GM23338 (cell line): ENCODE measurements at regions not wholly inside any gene's neighbourhood (a gene's known extent, or its start where the extent isn't known, plus 50 kb on each side); places are given as distances from the start of the nearest gene placed in this dataset.

Experiments used
- ATAC-seq: fragments of 200-7000 bp; cut with Tn5 transposase; 3 replicates; pipeline ENCODE4 v1.9.1; 2020
- DNase-seq: peaks from one replicate; pipeline ENCODE4 v3.0.0-alpha.2; 2015; ENCODE audit warnings: low spot score
- H2AFZ ChIP-seq: fragments of 200-600 bp; sonication (generic); 2 replicates; pipeline ENCODE4 v1.8.0; 2016; ENCODE audit warnings: antibody characterized with exemption, mild to moderate bottlenecking, moderate library complexity
- H3F3A ChIP-seq: fragments of 200-600 bp; sonication (generic); replicated peaks from 2 replicates; pipeline ENCODE4 v1.8.0; 2017; ENCODE audit warnings: antibody characterized with exemption, mixed run types, low read depth
- H3K27ac ChIP-seq: fragments of 200-600 bp; sonication (generic); 2 replicates; pipeline ENCODE4 v1.6.1; 2016; ENCODE audit warnings: low read depth
- H3K27me3 ChIP-seq: fragments of 200-600 bp; sonication (generic); 2 replicates; pipeline ENCODE4 v1.8.0; 2016; ENCODE audit warnings: mild to moderate bottlenecking, mixed run types, moderate library complexity; ENCODE audit not compliant: insufficient read depth
- H3K36me3 ChIP-seq: fragments of 200-600 bp; sonication (generic); 2 replicates; pipeline ENCODE4 v1.8.0; 2016; ENCODE audit warnings: mild to moderate bottlenecking; ENCODE audit not compliant: insufficient read depth
- H3K4me1 ChIP-seq: fragments of 200-600 bp; sonication (generic); 2 replicates; pipeline ENCODE4 v1.8.0; 2016; ENCODE audit warnings: mild to moderate bottlenecking, moderate library complexity; ENCODE audit not compliant: insufficient read depth
- H3K4me2 ChIP-seq: fragments of 200-600 bp; sonication (generic); 2 replicates; pipeline ENCODE4 v1.7.1; 2017; ENCODE audit warnings: mixed run types
- H3K4me3 ChIP-seq: fragments of 200-600 bp; sonication (generic); 2 replicates; pipeline ENCODE4 v1.6.1; 2016; ENCODE audit warnings: mixed run types
- H3K79me2 ChIP-seq: fragments of 200-600 bp; sonication (generic); replicated peaks from 2 replicates; pipeline ENCODE4 v1.8.0; 2017; ENCODE audit warnings: mild to moderate bottlenecking; ENCODE audit not compliant: insufficient read depth
- H3K9me2 ChIP-seq: fragments of 200-600 bp; sonication (generic); 2 replicates; pipeline ENCODE4 v1.8.0; 2017; ENCODE audit not compliant: insufficient read depth
- H4K20me1 ChIP-seq: fragments of 200-600 bp; sonication (generic); replicated peaks from 2 replicates; pipeline ENCODE4 v1.8.0; 2017; ENCODE audit warnings: mild to moderate bottlenecking; ENCODE audit not compliant: insufficient read depth
- H3K27ac Mint-ChIP-seq: 2 replicates; pipeline ENCODE4 v1.8.0; 2020; ENCODE audit warnings: inconsistent platforms, mild to moderate bottlenecking, moderate library complexity, mixed read lengths
- H3K27me3 Mint-ChIP-seq: 3 replicates; pipeline ENCODE4 v1.8.0; 2022; ENCODE audit warnings: low read depth, mild to moderate bottlenecking, moderate library complexity, mixed read lengths, inconsistent platforms; ENCODE audit not compliant: insufficient read depth, poor library complexity
- H3K36me3 Mint-ChIP-seq: 3 replicates; pipeline ENCODE4 v1.8.0; 2021; ENCODE audit warnings: low read depth, mild to moderate bottlenecking, inconsistent platforms, moderate library complexity, mixed read lengths
- H3K4me1 Mint-ChIP-seq: 3 replicates; pipeline ENCODE4 v1.8.0; 2020; ENCODE audit warnings: mild to moderate bottlenecking, inconsistent platforms, mixed read lengths
- H3K4me3 Mint-ChIP-seq: 3 replicates; pipeline ENCODE4 v1.8.0; 2021; ENCODE audit warnings: moderate library complexity, mild to moderate bottlenecking, inconsistent platforms, mixed read lengths
- H3K9me3 Mint-ChIP-seq: 3 replicates; pipeline ENCODE4 v1.8.0; 2020; ENCODE audit warnings: moderate library complexity, mild to moderate bottlenecking, inconsistent platforms, mixed read lengths
- CREB1 ChIP-seq: fragments of 250-450 bp; sonication (Bioruptor Pico); IDR thresholded peaks from 2 replicates; pipeline ENCODE4 v1.5.0; 2020; ENCODE audit warnings: low read depth, mild to moderate bottlenecking, moderate library complexity
- EZH2 ChIP-seq: fragments of 200-600 bp; sonication (generic); IDR thresholded peaks from one replicate; pipeline ENCODE4 v1.8.0; 2017; ENCODE audit warnings: antibody characterized with exemption, mild to moderate bottlenecking, low read depth; ENCODE audit not compliant: unreplicated experiment
- EZH2phosphoT487 ChIP-seq: fragments of 200-600 bp; sonication (generic); IDR thresholded peaks from one replicate; pipeline ENCODE4 v1.8.1; 2018; ENCODE audit warnings: antibody characterized with exemption; ENCODE audit not compliant: unreplicated experiment
- JUNB ChIP-seq: IDR thresholded peaks from one replicate; pipeline ENCODE4 v1.6.1; 2016; ENCODE audit warnings: antibody characterized with exemption; ENCODE audit not compliant: unreplicated experiment
- NANOG ChIP-seq: IDR thresholded peaks from 2 replicates; pipeline ENCODE4 v1.6.1; 2016; ENCODE audit warnings: antibody characterized with exemption, borderline replicate concordance
- POLR2AphosphoS5 ChIP-seq: IDR thresholded peaks from 2 replicates; pipeline ENCODE4 v1.6.1; 2016; ENCODE audit warnings: antibody characterized with exemption, low read depth
- STAT1 ChIP-seq: IDR thresholded peaks from one replicate; pipeline ENCODE4 v1.6.1; 2016; ENCODE audit warnings: antibody characterized with exemption; ENCODE audit not compliant: unreplicated experiment
- ZNF114 ChIP-seq: fragments of 250-450 bp; sonication (Bioruptor Pico); IDR thresholded peaks from 2 replicates; pipeline ENCODE4 v1.5.0; 2020; ENCODE audit warnings: mild to moderate bottlenecking, moderate library complexity
- ZNF331 ChIP-seq: fragments of 250-450 bp; sonication (Bioruptor Pico); IDR thresholded peaks from 2 replicates; pipeline ENCODE4 v1.5.0; 2020; ENCODE audit warnings: low read depth, mild to moderate bottlenecking, moderate library complexity
- TF ChIP-seq, protein P1 (sequence below): IDR thresholded peaks from one replicate; pipeline ENCODE4 v1.6.1; 2018; ENCODE audit warnings: antibody characterized with exemption; ENCODE audit not compliant: unreplicated experiment
- TF ChIP-seq, protein P2 (sequence below): fragments of 250-450 bp; sonication (Bioruptor Pico); IDR thresholded peaks from 2 replicates; pipeline ENCODE4 v1.5.0; 2020; ENCODE audit warnings: mild to moderate bottlenecking, moderate library complexity
- TF ChIP-seq, protein P3 (sequence below): IDR thresholded peaks from 2 replicates; pipeline ENCODE4 v1.6.1; 2016; ENCODE audit warnings: antibody characterized with exemption
- TF ChIP-seq, protein P4 (sequence below), 2 experiments: fragments of 200-600 bp in 1 of 2; sonication (generic) in 1 of 2; conservative IDR thresholded peaks; 2 replicates each; pipeline versions ENCODE4 v1.5.1 to v1.6.1; 2016 to 2017; ENCODE audit warnings: antibody characterized with exemption in 2 of 2, low read depth in 2 of 2, mild to moderate bottlenecking in 2 of 2, moderate library complexity in 1 of 2

DNA sequence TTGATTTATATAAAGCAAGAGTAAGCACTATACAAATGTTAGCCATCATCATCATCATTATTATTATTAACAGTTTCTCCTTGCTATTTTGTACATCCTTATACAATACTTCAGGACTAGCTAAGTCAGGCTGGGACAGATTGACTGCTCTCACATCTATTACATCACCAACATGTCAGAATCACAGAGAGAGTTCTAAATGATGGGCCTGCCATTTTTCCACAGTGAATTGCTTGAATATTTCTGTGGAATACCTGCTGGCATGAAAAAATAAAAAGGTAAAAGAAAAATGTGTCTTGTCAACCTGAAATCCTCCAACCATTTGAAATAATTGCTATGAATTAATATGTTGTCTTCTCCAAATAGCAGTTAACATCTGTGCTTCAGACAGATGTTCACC is 1311.3 kb downstream of the FAM181B start:
- H3K27me3 Mint-ChIP-seq: no peaks in the 10 kb centered on the region
- H3K4me3 Mint-ChIP-seq: no peak overlapping the region
- no peak overlapping the region for H3K27ac Mint-ChIP-seq
- H4K20me1 ChIP-seq: no peaks in the 10 kb centered on the region
- no peaks in the 10 kb centered on the region for H3K79me2 ChIP-seq
- DNase-seq (no peak), ATAC-seq (no peak)
- no peak overlapping the region for H3K4me3 ChIP-seq
- no peaks in the 10 kb centered on the region for H3K9me3 Mint-ChIP-seq
- H3K4me2 ChIP-seq: no peak overlapping the region
- peaks cover 24% of the 10 kb centered on the region for H3K4me1 ChIP-seq
- no peak overlapping the region for H2AFZ ChIP-seq
- H3F3A ChIP-seq: no peaks in the 10 kb centered on the region
- TF ChIP-seq EZH2 (no peak), ZNF331 (no peak), EZH2phosphoT487 (no peak), CREB1 (CRISPR knock-in tag) (no peak), JUNB (no peak), NANOG (no peak), STAT1 (no peak), ZNF114 (CRISPR knock-in tag) (no peak), POLR2AphosphoS5 (no peak)
- TF ChIP-seq, protein P1, sequence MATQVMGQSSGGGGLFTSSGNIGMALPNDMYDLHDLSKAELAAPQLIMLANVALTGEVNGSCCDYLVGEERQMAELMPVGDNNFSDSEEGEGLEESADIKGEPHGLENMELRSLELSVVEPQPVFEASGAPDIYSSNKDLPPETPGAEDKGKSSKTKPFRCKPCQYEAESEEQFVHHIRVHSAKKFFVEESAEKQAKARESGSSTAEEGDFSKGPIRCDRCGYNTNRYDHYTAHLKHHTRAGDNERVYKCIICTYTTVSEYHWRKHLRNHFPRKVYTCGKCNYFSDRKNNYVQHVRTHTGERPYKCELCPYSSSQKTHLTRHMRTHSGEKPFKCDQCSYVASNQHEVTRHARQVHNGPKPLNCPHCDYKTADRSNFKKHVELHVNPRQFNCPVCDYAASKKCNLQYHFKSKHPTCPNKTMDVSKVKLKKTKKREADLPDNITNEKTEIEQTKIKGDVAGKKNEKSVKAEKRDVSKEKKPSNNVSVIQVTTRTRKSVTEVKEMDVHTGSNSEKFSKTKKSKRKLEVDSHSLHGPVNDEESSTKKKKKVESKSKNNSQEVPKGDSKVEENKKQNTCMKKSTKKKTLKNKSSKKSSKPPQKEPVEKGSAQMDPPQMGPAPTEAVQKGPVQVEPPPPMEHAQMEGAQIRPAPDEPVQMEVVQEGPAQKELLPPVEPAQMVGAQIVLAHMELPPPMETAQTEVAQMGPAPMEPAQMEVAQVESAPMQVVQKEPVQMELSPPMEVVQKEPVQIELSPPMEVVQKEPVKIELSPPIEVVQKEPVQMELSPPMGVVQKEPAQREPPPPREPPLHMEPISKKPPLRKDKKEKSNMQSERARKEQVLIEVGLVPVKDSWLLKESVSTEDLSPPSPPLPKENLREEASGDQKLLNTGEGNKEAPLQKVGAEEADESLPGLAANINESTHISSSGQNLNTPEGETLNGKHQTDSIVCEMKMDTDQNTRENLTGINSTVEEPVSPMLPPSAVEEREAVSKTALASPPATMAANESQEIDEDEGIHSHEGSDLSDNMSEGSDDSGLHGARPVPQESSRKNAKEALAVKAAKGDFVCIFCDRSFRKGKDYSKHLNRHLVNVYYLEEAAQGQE: no peak
- TF ChIP-seq, protein P2, sequence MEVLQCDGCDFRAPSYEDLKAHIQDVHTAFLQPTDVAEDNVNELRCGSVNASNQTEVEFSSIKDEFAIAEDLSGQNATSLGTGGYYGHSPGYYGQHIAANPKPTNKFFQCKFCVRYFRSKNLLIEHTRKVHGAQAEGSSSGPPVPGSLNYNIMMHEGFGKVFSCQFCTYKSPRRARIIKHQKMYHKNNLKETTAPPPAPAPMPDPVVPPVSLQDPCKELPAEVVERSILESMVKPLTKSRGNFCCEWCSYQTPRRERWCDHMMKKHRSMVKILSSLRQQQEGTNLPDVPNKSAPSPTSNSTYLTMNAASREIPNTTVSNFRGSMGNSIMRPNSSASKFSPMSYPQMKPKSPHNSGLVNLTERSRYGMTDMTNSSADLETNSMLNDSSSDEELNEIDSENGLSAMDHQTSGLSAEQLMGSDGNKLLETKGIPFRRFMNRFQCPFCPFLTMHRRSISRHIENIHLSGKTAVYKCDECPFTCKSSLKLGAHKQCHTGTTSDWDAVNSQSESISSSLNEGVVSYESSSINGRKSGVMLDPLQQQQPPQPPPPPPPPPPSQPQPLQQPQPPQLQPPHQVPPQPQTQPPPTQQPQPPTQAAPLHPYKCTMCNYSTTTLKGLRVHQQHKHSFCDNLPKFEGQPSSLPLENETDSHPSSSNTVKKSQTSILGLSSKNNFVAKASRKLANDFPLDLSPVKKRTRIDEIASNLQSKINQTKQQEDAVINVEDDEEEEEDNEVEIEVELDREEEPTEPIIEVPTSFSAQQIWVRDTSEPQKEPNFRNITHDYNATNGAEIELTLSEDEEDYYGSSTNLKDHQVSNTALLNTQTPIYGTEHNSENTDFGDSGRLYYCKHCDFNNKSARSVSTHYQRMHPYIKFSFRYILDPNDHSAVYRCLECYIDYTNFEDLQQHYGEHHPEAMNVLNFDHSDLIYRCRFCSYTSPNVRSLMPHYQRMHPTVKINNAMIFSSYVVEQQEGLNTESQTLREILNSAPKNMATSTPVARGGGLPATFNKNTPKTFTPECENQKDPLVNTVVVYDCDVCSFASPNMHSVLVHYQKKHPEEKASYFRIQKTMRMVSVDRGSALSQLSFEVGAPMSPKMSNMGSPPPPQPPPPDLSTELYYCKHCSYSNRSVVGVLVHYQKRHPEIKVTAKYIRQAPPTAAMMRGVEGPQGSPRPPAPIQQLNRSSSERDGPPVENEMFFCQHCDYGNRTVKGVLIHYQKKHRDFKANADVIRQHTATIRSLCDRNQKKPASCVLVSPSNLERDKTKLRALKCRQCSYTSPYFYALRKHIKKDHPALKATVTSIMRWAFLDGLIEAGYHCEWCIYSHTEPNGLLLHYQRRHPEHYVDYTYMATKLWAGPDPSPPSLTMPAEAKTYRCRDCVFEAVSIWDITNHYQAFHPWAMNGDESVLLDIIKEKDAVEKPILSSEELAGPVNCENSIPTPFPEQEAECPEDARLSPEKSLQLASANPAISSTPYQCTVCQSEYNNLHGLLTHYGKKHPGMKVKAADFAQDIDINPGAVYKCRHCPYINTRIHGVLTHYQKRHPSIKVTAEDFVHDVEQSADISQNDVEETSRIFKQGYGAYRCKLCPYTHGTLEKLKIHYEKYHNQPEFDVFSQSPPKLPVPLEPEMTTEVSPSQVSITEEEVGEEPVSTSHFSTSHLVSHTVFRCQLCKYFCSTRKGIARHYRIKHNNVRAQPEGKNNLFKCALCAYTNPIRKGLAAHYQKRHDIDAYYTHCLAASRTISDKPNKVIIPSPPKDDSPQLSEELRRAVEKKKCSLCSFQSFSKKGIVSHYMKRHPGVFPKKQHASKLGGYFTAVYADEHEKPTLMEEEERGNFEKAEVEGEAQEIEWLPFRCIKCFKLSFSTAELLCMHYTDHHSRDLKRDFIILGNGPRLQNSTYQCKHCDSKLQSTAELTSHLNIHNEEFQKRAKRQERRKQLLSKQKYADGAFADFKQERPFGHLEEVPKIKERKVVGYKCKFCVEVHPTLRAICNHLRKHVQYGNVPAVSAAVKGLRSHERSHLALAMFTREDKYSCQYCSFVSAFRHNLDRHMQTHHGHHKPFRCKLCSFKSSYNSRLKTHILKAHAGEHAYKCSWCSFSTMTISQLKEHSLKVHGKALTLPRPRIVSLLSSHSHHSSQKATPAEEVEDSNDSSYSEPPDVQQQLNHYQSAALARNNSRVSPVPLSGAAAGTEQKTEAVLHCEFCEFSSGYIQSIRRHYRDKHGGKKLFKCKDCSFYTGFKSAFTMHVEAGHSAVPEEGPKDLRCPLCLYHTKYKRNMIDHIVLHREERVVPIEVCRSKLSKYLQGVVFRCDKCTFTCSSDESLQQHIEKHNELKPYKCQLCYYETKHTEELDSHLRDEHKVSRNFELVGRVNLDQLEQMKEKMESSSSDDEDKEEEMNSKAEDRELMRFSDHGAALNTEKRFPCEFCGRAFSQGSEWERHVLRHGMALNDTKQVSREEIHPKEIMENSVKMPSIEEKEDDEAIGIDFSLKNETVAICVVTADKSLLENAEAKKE (CRISPR knock-in tag): no peak
- TF ChIP-seq, protein P3, sequence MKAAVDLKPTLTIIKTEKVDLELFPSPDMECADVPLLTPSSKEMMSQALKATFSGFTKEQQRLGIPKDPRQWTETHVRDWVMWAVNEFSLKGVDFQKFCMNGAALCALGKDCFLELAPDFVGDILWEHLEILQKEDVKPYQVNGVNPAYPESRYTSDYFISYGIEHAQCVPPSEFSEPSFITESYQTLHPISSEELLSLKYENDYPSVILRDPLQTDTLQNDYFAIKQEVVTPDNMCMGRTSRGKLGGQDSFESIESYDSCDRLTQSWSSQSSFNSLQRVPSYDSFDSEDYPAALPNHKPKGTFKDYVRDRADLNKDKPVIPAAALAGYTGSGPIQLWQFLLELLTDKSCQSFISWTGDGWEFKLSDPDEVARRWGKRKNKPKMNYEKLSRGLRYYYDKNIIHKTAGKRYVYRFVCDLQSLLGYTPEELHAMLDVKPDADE: no peak
- TF ChIP-seq, protein P4, sequence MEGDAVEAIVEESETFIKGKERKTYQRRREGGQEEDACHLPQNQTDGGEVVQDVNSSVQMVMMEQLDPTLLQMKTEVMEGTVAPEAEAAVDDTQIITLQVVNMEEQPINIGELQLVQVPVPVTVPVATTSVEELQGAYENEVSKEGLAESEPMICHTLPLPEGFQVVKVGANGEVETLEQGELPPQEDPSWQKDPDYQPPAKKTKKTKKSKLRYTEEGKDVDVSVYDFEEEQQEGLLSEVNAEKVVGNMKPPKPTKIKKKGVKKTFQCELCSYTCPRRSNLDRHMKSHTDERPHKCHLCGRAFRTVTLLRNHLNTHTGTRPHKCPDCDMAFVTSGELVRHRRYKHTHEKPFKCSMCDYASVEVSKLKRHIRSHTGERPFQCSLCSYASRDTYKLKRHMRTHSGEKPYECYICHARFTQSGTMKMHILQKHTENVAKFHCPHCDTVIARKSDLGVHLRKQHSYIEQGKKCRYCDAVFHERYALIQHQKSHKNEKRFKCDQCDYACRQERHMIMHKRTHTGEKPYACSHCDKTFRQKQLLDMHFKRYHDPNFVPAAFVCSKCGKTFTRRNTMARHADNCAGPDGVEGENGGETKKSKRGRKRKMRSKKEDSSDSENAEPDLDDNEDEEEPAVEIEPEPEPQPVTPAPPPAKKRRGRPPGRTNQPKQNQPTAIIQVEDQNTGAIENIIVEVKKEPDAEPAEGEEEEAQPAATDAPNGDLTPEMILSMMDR (conservative IDR thresholded peaks at IDR 0.05; ENCODE audit: low read depth in 2 of 2): no peak
- no peaks in the 10 kb centered on the region for H3K36me3 Mint-ChIP-seq
- H3K27ac ChIP-seq: no peak overlapping the region
- no peaks in the 10 kb centered on the region for H3K36me3 ChIP-seq
- H3K4me1 Mint-ChIP-seq: peaks cover 13% of the 10 kb centered on the region
- no peaks in the 10 kb centered on the region for H3K27me3 ChIP-seq
- no peaks in the 10 kb centered on the region; the same call in 1 of the 2 replicates for H3K9me2 ChIP-seq
